ENCODE measurements at regions not wholly inside any gene's neighbourhood (a gene's known extent, or its start where the extent isn't known, plus 50 kb on each side); places are given as distances from the start of the nearest gene placed in this dataset.

GRCh38 chr9:106106396-106106795 lies 412.1 kb downstream of the TMEM38B start:
- no peak for TF ChIP-seq EZH2 (IDR thresholded peaks at IDR 0.05; ENCODE audit: low read length, unreplicated experiment)
- TF ChIP-seq EZH2phosphoT487 (IDR thresholded peaks at IDR 0.05; ENCODE audit: borderline replicate concordance, low read length), result no peak
- no peak for TF ChIP-seq CTCF (conservative IDR thresholded peaks at IDR 0.05; ENCODE audit: low read depth, low read length)
